SK-N-SH (cell line): ENCODE measurements at regions not wholly inside any gene's neighbourhood (a gene's known extent, or its start where the extent isn't known, plus 50 kb on each side); places are given as distances from the start of the nearest gene placed in this dataset.

Experiments
- EZH2phosphoT487 ChIP-seq: fragments of 200-600 bp; sonication (generic); IDR thresholded peaks from 2 replicates; pipeline ENCODE4 v1.6.1; 2017; ENCODE audit warnings: low read depth, mixed run types, mild to moderate bottlenecking, antibody characterized with exemption, moderate library complexity, borderline replicate concordance
- NFIC ChIP-seq: IDR thresholded peaks from 2 replicates; pipeline ENCODE4 v1.4.0; 2012; ENCODE audit warnings: borderline replicate concordance

DNA sequence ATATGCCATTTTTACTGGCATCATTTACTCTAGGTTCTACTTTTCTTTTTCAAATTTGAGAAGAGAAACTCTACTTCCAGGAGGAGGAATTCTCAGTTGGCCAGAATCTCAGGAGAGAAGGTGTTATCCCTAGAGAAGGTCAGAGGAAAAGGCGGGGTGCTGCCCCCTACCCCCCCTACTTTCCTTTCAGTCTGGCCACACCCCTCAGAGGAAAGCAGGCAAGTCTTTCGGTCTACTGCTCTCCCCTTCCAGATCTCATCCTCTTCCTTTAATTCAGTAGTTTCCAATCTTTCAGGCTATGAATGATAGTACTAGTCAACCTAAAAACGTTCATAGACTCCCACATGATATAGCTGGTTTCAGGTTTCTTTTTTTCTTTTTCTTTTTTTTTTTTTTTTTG lies 366.5 kb upstream of the TBL1XR1 start:
- TF ChIP-seq EZH2phosphoT487: no peak
- TF ChIP-seq NFIC: no peak
